ENCODE measurements at regions not wholly inside any gene's neighbourhood (a gene's known extent, or its start where the extent isn't known, plus 50 kb on each side); places are given as distances from the start of the nearest gene placed in this dataset.

GRCh38 chr2:33784488-33784887, 185.4 kb upstream of the FAM98A start:
- H3K4me3 ChIP-seq (ENCODE audit: low read depth, low read length), result no peak overlapping the region
- H3K27me3 ChIP-seq (ENCODE audit: control insufficient read depth, insufficient read depth, low read length), result no peaks in the 10 kb centered on the region
- no peak for DNase-seq (ENCODE audit: low read depth)
- no peaks in the 10 kb centered on the region for H3K36me3 ChIP-seq (ENCODE audit: control insufficient read depth, insufficient read depth, low read length)
- FAIRE-seq, result no peak
- no peak for TF ChIP-seq CTCF (IDR thresholded peaks at IDR 0.05; ENCODE audit: insufficient read depth, low read length, severe bottlenecking)

- H3K36me3 ChIP-seq (ENCODE audit: control insufficient read depth, insufficient read depth, low read length), result no peaks in the 10 kb centered on the region
- H3K27me3 ChIP-seq (ENCODE audit: control insufficient read depth, insufficient read depth, low read length), result no peaks in the 10 kb centered on the region
- H3K4me3 ChIP-seq (ENCODE audit: low read depth, low read length), result no peak overlapping the region
- DNase-seq (ENCODE audit: low read depth) (no peak), FAIRE-seq (no peak)
- no peak for TF ChIP-seq CTCF (IDR thresholded peaks at IDR 0.05; ENCODE audit: insufficient read depth, low read length, severe bottlenecking)
These were observed 183.5 kb upstream of the FAM98A start for GRCh38 chr2:33782395-33783230.

- TF ChIP-seq CTCF (IDR thresholded peaks at IDR 0.05; ENCODE audit: insufficient read depth, low read length, severe bottlenecking), result no peak
- no peak for FAIRE-seq
- Histone ChIP-seq H3K27me3 (ENCODE audit: control insufficient read depth, insufficient read depth, low read length) (no peaks in the 10 kb centered on the region), H3K36me3 (ENCODE audit: control insufficient read depth, insufficient read depth, low read length) (no peaks in the 10 kb centered on the region), H3K4me3 (ENCODE audit: low read depth, low read length) (no peak overlapping the region)
- no peak for DNase-seq (ENCODE audit: low read depth)
These were observed 178.7 kb upstream of the FAM98A start for GRCh38 chr2:33777786-33778185.

- no peak for TF ChIP-seq CTCF (IDR thresholded peaks at IDR 0.05; ENCODE audit: insufficient read depth, low read length, severe bottlenecking)
- FAIRE-seq (no peak), DNase-seq (ENCODE audit: low read depth) (no peak)
- Histone ChIP-seq H3K36me3 (ENCODE audit: control insufficient read depth, insufficient read depth, low read length) (no peaks in the 10 kb centered on the region), H3K4me3 (ENCODE audit: low read depth, low read length) (no peak overlapping the region), H3K27me3 (ENCODE audit: control insufficient read depth, insufficient read depth, low read length) (no peaks in the 10 kb centered on the region)
These were observed 176.2 kb upstream of the FAM98A start for GRCh38 chr2:33775306-33775705.

- TF ChIP-seq CTCF (IDR thresholded peaks at IDR 0.05; ENCODE audit: insufficient read depth, low read length, severe bottlenecking), result no peak
- Histone ChIP-seq H3K27me3 (ENCODE audit: control insufficient read depth, insufficient read depth, low read length) (no peaks in the 10 kb centered on the region), H3K4me3 (ENCODE audit: low read depth, low read length) (no peak overlapping the region), H3K36me3 (ENCODE audit: control insufficient read depth, insufficient read depth, low read length) (no peaks in the 10 kb centered on the region)
- no peak for DNase-seq (ENCODE audit: low read depth)
- FAIRE-seq, result no peak
These were observed 170.9 kb upstream of the FAM98A start for GRCh38 chr2:33770023-33770422.

GRCh38 chr2:33766175-33766574, 167.1 kb upstream of the FAM98A start:
- TF ChIP-seq CTCF (IDR thresholded peaks at IDR 0.05; ENCODE audit: insufficient read depth, low read length, severe bottlenecking), result no peak

More at GRCh38 chr2:33766175-33766574, 167.1 kb upstream of the FAM98A start:
- H3K27me3 ChIP-seq (ENCODE audit: control insufficient read depth, insufficient read depth, low read length), result no peaks in the 10 kb centered on the region
- no peak for FAIRE-seq
- no peak overlapping the region for H3K4me3 ChIP-seq (ENCODE audit: low read depth, low read length)
- H3K36me3 ChIP-seq (ENCODE audit: control insufficient read depth, insufficient read depth, low read length), result no peaks in the 10 kb centered on the region
- DNase-seq (ENCODE audit: low read depth), result no peak
